Uterus (tissue), 3 donors: ENCODE measurements at regions not wholly inside any gene's neighbourhood (a gene's known extent, or its start where the extent isn't known, plus 50 kb on each side); places are given as distances from the start of the nearest gene placed in this dataset.

ENCODE experiments used
- DNase-seq, 2 donors: peaks; one replicate each; pipeline ENCODE4 v3.0.0-alpha.2; 2019 to 2020
- H3K27ac ChIP-seq, 2 donors: fragments of 200-600 bp; sonication (generic); 1 replicate in 1 of 2; 2 replicates in 1 of 2; pipeline ENCODE4 v1.5.1; 2016 to 2018
- H3K27me3 ChIP-seq, 2 donors: fragments of 200-600 bp; sonication (generic); one replicate each; pipeline ENCODE4 v1.5.1; 2018 to 2019; ENCODE audit warnings: control low read depth in 1 of 2
- H3K36me3 ChIP-seq, 2 donors: fragments of 200-600 bp; sonication (generic); one replicate each; pipeline ENCODE4 v1.5.1; 2019; ENCODE audit warnings: control low read depth in 1 of 2
- H3K4me1 ChIP-seq, 2 donors: fragments of 200-600 bp; sonication (generic); one replicate each; pipeline ENCODE4 v1.5.1; 2018 to 2019; ENCODE audit warnings: control low read depth in 1 of 2
- H3K4me3 ChIP-seq, 2 donors: fragments of 200-600 bp; sonication (generic); 1 replicate in 1 of 2; 2 replicates in 1 of 2; pipeline ENCODE4 v1.5.1; 2018 to 2019; ENCODE audit warnings: mild to moderate bottlenecking in 1 of 2
- H3K9me3 ChIP-seq, 2 donors: fragments of 200-600 bp; sonication (generic); one replicate each; pipeline ENCODE4 v1.5.1; 2019; ENCODE audit warnings: control low read depth in 1 of 2
- POLR2A ChIP-seq, 2 donors: fragments of 450-650 bp; IDR thresholded peaks; one replicate each; pipeline ENCODE4 v1.6.1; 2016; ENCODE audit warnings: antibody characterized with exemption in 2 of 2, mild to moderate bottlenecking in 1 of 2, moderate library complexity in 1 of 2
- intact Hi-C: fragments of 100-400 bp; cut with DNase I; formaldehyde crosslinking; loops from one replicate; pipeline ENCODE4 v1.15.1; 2023; ENCODE audit warnings: low total_unique reads
- TF ChIP-seq, protein P1 (sequence below), 4 experiments: fragments of 200-600 bp in 2 of 4; fragments of 450-650 bp in 2 of 4; sonication (generic) in 2 of 4; IDR thresholded peaks; one replicate each; pipeline ENCODE4 v1.5.1; 2016 to 2019; ENCODE audit warnings: antibody characterized with exemption in 4 of 4, mild to moderate bottlenecking in 2 of 4, moderate library complexity in 1 of 4
- donor health status: DM: yes; HTN: yes; CAD: no.

DNA sequence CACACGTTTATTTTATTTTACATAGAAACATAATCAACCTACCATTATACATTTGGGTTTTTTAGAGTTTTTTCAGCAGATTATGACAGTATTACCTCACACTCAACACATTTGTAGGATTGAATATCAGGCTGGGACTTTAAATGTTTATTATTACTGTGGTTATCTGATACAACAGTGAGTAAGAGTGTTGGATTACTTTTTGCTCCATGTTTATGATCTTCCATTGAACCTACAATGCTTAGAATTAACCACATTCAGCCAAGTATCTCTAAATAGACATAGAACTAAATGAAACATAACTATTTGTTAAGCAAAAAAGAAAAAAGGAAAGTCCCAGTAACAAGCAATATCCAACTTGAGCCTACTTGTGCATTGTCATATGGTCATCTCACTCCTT, 607.4 kb upstream of the PITX2 start:
- no peaks in the 10 kb centered on the region for H3K9me3 ChIP-seq
- H3K27ac ChIP-seq, result no peak overlapping the region
- intact Hi-C loops, result no loop called here
- DNase-seq, result no peak
- TF ChIP-seq POLR2A (IDR thresholded peaks at IDR 0.05), result no peak
- TF ChIP-seq, protein P1, sequence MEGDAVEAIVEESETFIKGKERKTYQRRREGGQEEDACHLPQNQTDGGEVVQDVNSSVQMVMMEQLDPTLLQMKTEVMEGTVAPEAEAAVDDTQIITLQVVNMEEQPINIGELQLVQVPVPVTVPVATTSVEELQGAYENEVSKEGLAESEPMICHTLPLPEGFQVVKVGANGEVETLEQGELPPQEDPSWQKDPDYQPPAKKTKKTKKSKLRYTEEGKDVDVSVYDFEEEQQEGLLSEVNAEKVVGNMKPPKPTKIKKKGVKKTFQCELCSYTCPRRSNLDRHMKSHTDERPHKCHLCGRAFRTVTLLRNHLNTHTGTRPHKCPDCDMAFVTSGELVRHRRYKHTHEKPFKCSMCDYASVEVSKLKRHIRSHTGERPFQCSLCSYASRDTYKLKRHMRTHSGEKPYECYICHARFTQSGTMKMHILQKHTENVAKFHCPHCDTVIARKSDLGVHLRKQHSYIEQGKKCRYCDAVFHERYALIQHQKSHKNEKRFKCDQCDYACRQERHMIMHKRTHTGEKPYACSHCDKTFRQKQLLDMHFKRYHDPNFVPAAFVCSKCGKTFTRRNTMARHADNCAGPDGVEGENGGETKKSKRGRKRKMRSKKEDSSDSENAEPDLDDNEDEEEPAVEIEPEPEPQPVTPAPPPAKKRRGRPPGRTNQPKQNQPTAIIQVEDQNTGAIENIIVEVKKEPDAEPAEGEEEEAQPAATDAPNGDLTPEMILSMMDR (IDR thresholded peaks at IDR 0.05), result no peak
- H3K27me3 ChIP-seq, result peaks cover 0 to 4% of the 10 kb centered on the region in 2 donors
- H3K36me3 ChIP-seq, result no peaks in the 10 kb centered on the region
- no peak overlapping the region for H3K4me3 ChIP-seq
- no peaks in the 10 kb centered on the region for H3K4me1 ChIP-seq

GRCh38 chr4:111231281-111231680, 608.4 kb upstream of the PITX2 start:
- H3K9me3 ChIP-seq, result no peaks in the 10 kb centered on the region
- DNase-seq, result no peak
- H3K4me3 ChIP-seq, result no peak overlapping the region
- no peaks in the 10 kb centered on the region for H3K36me3 ChIP-seq
- TF ChIP-seq, protein P1 (IDR thresholded peaks at IDR 0.05), result no peak
- no peak for TF ChIP-seq POLR2A (IDR thresholded peaks at IDR 0.05)
- H3K4me1 ChIP-seq, result no peaks in the 10 kb centered on the region
- H3K27me3 ChIP-seq, result peaks cover 0 to 4% of the 10 kb centered on the region in 2 donors
- no peak overlapping the region for H3K27ac ChIP-seq
- intact Hi-C loops, result no loop called here

- H3K36me3 ChIP-seq, result no peaks in the 10 kb centered on the region
- DNase-seq, result no peak
- no peak overlapping the region for H3K27ac ChIP-seq
- TF ChIP-seq, protein P1 (IDR thresholded peaks at IDR 0.05), result no peak
- no peak for TF ChIP-seq POLR2A (IDR thresholded peaks at IDR 0.05)
- no peaks in the 10 kb centered on the region for H3K9me3 ChIP-seq
- H3K27me3 ChIP-seq, result peaks cover 0 to 4% of the 10 kb centered on the region in 2 donors
- no peak overlapping the region for H3K4me3 ChIP-seq
- intact Hi-C loops, result no loop called here
- H3K4me1 ChIP-seq, result no peaks in the 10 kb centered on the region
Measured at GRCh38 chr4:111234939-111235338, 612.1 kb upstream of the PITX2 start.

DNA sequence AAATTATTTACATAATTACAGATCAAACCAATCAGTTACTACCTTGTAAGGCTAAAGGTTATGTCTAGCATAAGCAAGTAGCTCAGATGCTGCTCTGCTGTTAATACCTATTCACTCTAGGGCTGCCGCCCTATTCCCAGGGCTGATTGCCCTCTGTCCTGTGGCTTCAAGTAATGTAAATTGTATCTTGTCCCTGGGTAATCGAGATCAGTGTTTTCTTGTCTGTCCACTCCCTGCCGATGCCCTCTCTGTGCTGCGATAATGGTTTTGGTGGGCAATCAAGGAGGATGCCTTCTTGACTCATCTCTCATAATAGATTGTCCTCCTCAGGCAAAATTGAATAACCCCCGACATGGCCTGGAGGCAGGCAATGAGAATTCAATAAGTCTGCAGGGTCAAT, 641.0 kb upstream of the PITX2 start:
- H3K4me1 ChIP-seq, result no peaks in the 10 kb centered on the region
- TF ChIP-seq, protein P1 (IDR thresholded peaks at IDR 0.05), result no peak
- TF ChIP-seq POLR2A (IDR thresholded peaks at IDR 0.05), result no peak
- intact Hi-C loops, result no loop called here
- no peak for DNase-seq
- no peaks in the 10 kb centered on the region for H3K9me3 ChIP-seq
- no peak overlapping the region for H3K27ac ChIP-seq
- no peaks in the 10 kb centered on the region for H3K36me3 ChIP-seq
- no peak overlapping the region for H3K4me3 ChIP-seq
- no peaks in the 10 kb centered on the region for H3K27me3 ChIP-seq

DNA sequence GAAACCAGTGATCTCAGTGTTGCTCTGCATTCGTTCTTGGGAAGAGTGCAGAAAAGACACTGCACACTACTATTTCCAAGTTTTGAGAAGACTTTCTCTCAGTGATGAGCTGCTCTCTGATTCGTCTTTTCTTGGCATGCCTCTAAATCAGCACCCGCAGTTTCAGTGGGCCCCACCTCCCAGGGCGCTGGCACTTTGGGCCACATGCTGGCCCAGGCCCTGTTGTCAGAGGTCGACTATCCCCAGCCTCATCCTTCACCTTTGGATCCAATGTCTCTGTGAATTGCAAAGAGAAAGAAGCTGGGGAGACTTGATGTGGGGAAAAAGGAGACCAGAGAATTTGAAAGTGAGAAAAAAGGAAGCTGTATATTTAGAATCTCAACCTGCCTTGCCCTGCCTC, 644.1 kb upstream of the PITX2 start:
- H3K9me3 ChIP-seq, result no peaks in the 10 kb centered on the region
- intact Hi-C loops, result no loop called here
- TF ChIP-seq, protein P1 (IDR thresholded peaks at IDR 0.05), result no peak
- TF ChIP-seq POLR2A (IDR thresholded peaks at IDR 0.05), result no peak
- no peaks in the 10 kb centered on the region for H3K27me3 ChIP-seq
- no peaks in the 10 kb centered on the region for H3K4me1 ChIP-seq
- no peak overlapping the region for H3K4me3 ChIP-seq
- no peak overlapping the region for H3K27ac ChIP-seq
- DNase-seq, result no peak
- H3K36me3 ChIP-seq, result no peaks in the 10 kb centered on the region
